Cardiac muscle cell (in vitro differentiated cells and primary cell): ENCODE measurements at regions not wholly inside any gene's neighbourhood (a gene's known extent, or its start where the extent isn't known, plus 50 kb on each side); places are given as distances from the start of the nearest gene placed in this dataset.

ENCODE experiments used
- DNase-seq, 2 donors: peaks; one replicate each; pipeline versions ENCODE4 v3.0.0 to v3.0.0-alpha.2; 2010 to 2017; ENCODE audit warnings: low read depth in 1 of 2, low spot score in 1 of 2
- H3K27ac ChIP-seq: fragments of 200-600 bp; sonication (generic); 2 replicates; pipeline ENCODE4 v1.5.1; 2016
- H3K27me3 ChIP-seq: fragments of 200-600 bp; sonication (generic); 2 replicates; pipeline ENCODE4 v1.6.0; 2016; ENCODE audit warnings: control low read depth
- H3K36me3 ChIP-seq: fragments of 200-600 bp; sonication (generic); 2 replicates; pipeline ENCODE4 v1.5.1; 2016; ENCODE audit warnings: control low read depth
- H3K4me1 ChIP-seq: fragments of 200-600 bp; sonication (generic); 2 replicates; pipeline ENCODE4 v1.8.1; 2017; ENCODE audit warnings: low read depth, mild to moderate bottlenecking, mixed run types
- H3K4me3 ChIP-seq: fragments of 200-600 bp; sonication (generic); 2 replicates; pipeline ENCODE4 v1.5.1; 2016; ENCODE audit warnings: mild to moderate bottlenecking
- H3K9me3 ChIP-seq: fragments of 200-600 bp; sonication (generic); 2 replicates; pipeline ENCODE4 v1.5.1; 2017; ENCODE audit warnings: low read depth, mild to moderate bottlenecking, control low read depth
- TF ChIP-seq, protein P1 (sequence below): IDR thresholded peaks from 2 replicates; pipeline ENCODE4 v1.5.1; 2012; ENCODE audit warnings: low read depth, mild to moderate bottlenecking, low read length

GRCh38 chr11:15829312-15829711, 527.0 kb downstream of the SOX6 start:
- TF ChIP-seq, protein P1, sequence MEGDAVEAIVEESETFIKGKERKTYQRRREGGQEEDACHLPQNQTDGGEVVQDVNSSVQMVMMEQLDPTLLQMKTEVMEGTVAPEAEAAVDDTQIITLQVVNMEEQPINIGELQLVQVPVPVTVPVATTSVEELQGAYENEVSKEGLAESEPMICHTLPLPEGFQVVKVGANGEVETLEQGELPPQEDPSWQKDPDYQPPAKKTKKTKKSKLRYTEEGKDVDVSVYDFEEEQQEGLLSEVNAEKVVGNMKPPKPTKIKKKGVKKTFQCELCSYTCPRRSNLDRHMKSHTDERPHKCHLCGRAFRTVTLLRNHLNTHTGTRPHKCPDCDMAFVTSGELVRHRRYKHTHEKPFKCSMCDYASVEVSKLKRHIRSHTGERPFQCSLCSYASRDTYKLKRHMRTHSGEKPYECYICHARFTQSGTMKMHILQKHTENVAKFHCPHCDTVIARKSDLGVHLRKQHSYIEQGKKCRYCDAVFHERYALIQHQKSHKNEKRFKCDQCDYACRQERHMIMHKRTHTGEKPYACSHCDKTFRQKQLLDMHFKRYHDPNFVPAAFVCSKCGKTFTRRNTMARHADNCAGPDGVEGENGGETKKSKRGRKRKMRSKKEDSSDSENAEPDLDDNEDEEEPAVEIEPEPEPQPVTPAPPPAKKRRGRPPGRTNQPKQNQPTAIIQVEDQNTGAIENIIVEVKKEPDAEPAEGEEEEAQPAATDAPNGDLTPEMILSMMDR = no peak
- Histone ChIP-seq H3K27me3 (no peaks in the 10 kb centered on the region), H3K4me3 (no peak overlapping the region), H3K9me3 (no peaks in the 10 kb centered on the region), H3K4me1 (no peaks in the 10 kb centered on the region), H3K27ac (no peak overlapping the region), H3K36me3 (no peaks in the 10 kb centered on the region)
- DNase-seq = no peak

DNA sequence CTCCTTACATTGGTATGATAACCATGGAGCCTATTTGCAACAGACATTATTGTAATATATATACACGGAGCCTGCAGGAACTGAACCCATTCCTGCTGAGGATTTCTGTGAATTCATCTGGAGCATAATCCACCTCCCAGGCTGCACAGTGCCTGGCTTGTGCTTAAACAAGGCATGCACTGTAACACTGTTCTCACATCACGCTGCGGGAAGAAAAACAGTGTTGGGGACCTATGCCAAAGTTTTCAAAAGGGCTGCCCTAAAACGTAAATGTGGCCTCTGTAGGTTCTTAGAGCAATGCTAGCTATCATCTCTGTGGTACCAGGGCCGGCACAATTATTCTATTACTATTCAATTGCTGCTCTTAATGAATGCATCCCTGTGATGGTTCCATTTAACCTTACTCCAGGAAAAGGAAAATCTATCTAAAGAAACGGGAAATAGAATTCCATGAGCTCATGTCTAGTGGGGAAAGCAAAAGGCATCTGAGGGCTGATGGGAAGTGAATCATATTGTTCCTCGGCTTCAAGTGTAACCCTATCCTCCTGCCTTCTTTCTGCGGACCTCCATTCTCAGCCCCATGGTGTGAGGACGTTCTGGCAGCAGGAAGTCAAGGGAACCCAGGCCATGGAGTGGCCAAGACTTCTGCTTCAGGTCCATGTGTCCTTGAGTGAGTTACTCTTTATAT, 525.5 kb downstream of the SOX6 start:
- TF ChIP-seq, protein P1 = no peak
- H3K9me3 ChIP-seq = no peaks in the 10 kb centered on the region
- no peaks in the 10 kb centered on the region for H3K4me1 ChIP-seq
- DNase-seq = no peak
- no peaks in the 10 kb centered on the region for H3K27me3 ChIP-seq
- H3K4me3 ChIP-seq = no peak overlapping the region
- no peak overlapping the region for H3K27ac ChIP-seq
- no peaks in the 10 kb centered on the region for H3K36me3 ChIP-seq

DNA sequence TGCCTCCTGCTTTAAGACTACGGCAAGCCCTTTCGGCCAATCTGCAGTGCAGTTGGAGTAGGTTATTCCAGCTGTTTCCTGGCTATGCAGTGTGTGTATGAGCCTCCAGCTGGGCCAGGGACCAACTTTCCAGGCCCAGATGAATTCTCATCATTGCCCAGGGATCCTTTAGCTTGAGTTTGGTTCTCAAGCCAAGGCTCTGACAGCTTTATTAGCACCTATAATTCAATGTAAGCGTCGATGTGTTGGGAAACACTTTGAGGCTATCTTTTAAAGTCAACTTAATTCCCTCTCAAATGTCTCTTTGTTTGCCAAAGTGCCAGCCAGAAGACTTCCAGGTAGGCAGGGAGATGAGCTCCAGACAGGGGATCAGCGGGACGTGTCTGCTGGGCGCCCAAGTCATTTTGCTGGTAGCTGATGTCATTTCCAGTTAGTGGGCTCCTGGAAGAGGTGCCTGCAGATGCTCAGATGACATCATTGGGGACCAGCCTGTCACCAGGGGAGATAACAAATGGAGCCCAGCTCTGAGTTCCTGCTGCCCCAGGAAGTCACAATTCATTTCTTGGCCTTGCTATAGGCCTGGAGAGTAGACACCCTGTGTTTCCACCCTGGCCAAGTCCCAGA, 520.4 kb downstream of the SOX6 start:
- no peaks in the 10 kb centered on the region for H3K4me1 ChIP-seq
- no peaks in the 10 kb centered on the region for H3K9me3 ChIP-seq
- no peaks in the 10 kb centered on the region for H3K36me3 ChIP-seq
- no peaks in the 10 kb centered on the region for H3K27me3 ChIP-seq
- H3K27ac ChIP-seq = no peak overlapping the region
- TF ChIP-seq, protein P1 = no peak
- H3K4me3 ChIP-seq = no peak overlapping the region
- no peak for DNase-seq

- Histone ChIP-seq H3K36me3 (no peaks in the 10 kb centered on the region), H3K27ac (no peak overlapping the region), H3K4me1 (no peaks in the 10 kb centered on the region), H3K9me3 (no peaks in the 10 kb centered on the region), H3K27me3 (no peaks in the 10 kb centered on the region), H3K4me3 (no peak overlapping the region)
- TF ChIP-seq, protein P1 = no peak
- DNase-seq = no peak
Observed at GRCh38 chr11:15836795-15837194, 519.6 kb downstream of the SOX6 start.

DNA sequence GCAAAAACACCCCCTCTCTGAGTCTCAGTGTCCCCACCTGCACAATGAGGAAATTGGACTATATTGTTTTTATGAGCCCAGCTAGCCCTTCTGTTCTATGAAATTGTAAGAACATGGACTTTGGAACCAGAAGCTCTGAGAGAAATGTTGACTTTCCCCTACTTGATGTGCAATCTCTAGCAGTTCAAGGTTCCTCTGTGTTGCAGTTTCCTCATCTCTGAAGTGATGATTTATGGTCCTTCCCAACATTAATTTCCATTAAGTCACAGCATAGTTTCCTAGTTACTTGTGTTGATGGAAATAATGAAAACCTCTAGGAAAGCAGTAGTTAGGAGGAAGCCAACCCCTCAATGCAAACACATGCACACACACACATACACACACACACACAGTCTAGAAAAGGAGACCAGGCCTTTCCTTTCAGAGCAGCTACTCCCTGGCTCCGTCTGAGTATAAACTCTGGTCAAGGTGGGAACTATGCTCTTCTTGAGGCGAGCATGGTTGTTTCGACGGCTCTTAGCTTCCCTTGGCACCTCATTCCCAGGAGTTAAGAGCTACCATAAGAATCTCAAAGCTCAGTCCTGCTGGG, 518.4 kb downstream of the SOX6 start:
- Histone ChIP-seq H3K27ac (no peak overlapping the region), H3K27me3 (no peaks in the 10 kb centered on the region), H3K36me3 (no peaks in the 10 kb centered on the region), H3K4me1 (peaks cover 3% of the 10 kb centered on the region), H3K4me3 (no peak overlapping the region), H3K9me3 (no peaks in the 10 kb centered on the region)
- TF ChIP-seq, protein P1 = no peak
- no peak for DNase-seq
